Urinary bladder (tissue), 3 donors: ENCODE measurements at regions not wholly inside any gene's neighbourhood (a gene's known extent, or its start where the extent isn't known, plus 50 kb on each side); places are given as distances from the start of the nearest gene placed in this dataset.

ENCODE experiments used
- DNase-seq: peaks from one replicate; pipeline ENCODE4 v3.0.0-alpha.2; 2015; ENCODE audit errors: extremely low spot score
- H3K27ac ChIP-seq: one replicate; pipeline ENCODE4 v1.5.1; 2013; ENCODE audit warnings: low read depth, mild to moderate bottlenecking, moderate library complexity
- H3K36me3 ChIP-seq: one replicate; pipeline ENCODE4 v1.6.1; 2013; ENCODE audit warnings: mild to moderate bottlenecking, moderate library complexity; ENCODE audit not compliant: insufficient read depth
- H3K4me1 ChIP-seq: one replicate; pipeline ENCODE4 v1.6.1; 2013; ENCODE audit warnings: mild to moderate bottlenecking, moderate library complexity; ENCODE audit not compliant: insufficient read depth
- H3K4me3 ChIP-seq: one replicate; pipeline ENCODE4 v1.5.1; 2013; ENCODE audit warnings: low read depth, low read length
- WGBS: extraction: QIAGEN DNeasy Blood & Tissue Kit; methylation state at CpG from one replicate; pipeline ENCODE4 v1.1.7; 2013; 5-methylcytosine and 5-hydroxymethylcytosine counted together
- donor health status: healthy with polysubstance abuse.
- donor health status: healthy.

- no peak overlapping the region for H3K4me3 ChIP-seq
- no peaks in the 10 kb centered on the region for H3K4me1 ChIP-seq
- DNase-seq = no peak
- no peaks in the 10 kb centered on the region for H3K36me3 ChIP-seq
- 85% methylated on average over 8 of the region's 8 CpGs for WGBS
- no peak overlapping the region for H3K27ac ChIP-seq
These were observed 1156.6 kb upstream of the AUTS2 start for GRCh38 chr7:68441645-68442044.

GRCh38 chr7:68442931-68443631 lies 1155.2 kb upstream of the AUTS2 start:
- H3K4me1 ChIP-seq = no peaks in the 10 kb centered on the region
- H3K4me3 ChIP-seq = no peak overlapping the region
- DNase-seq = no peak
- 76% methylated on average over 6 of the region's 6 CpGs for WGBS
- H3K27ac ChIP-seq = no peak overlapping the region
- H3K36me3 ChIP-seq = no peaks in the 10 kb centered on the region

- 94% methylated on average over 2 of the region's 2 CpGs for WGBS
- Histone ChIP-seq H3K27ac (no peak overlapping the region), H3K4me1 (no peaks in the 10 kb centered on the region), H3K4me3 (no peak overlapping the region), H3K36me3 (no peaks in the 10 kb centered on the region)
- DNase-seq = no peak
These were observed 1154.2 kb upstream of the AUTS2 start for GRCh38 chr7:68444042-68444441.

GRCh38 chr7:68444956-68445355 lies 1153.3 kb upstream of the AUTS2 start:
- Histone ChIP-seq H3K36me3 (no peaks in the 10 kb centered on the region), H3K4me3 (no peak overlapping the region), H3K27ac (no peak overlapping the region), H3K4me1 (no peaks in the 10 kb centered on the region)
- no peak for DNase-seq
- 88% methylated on average over 3 of the region's 3 CpGs for WGBS

DNA sequence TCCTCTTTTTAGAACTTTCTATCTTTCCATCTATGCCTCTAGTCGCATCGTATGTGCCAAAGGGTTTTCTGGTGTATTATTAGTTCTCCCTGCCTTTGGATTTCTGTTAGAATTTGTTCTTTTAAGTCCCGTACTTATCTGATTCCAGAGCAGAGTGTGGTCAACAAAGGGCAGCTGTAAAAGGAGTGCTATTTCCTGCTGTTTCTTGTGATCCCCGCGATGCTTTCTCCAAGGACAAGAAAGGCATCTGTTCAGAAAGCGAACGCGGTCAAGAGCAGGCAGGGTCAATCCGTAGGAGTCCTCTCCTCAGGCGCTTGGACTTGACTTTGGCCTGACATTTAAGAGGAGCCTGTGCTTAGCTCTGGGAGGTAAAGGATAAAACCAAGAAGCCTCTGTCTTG lies 1152.1 kb upstream of the AUTS2 start:
- WGBS = 24% methylated on average over 10 of the region's 10 CpGs
- H3K36me3 ChIP-seq = no peaks in the 10 kb centered on the region

GRCh38 chr7:68449099-68449498 lies 1149.2 kb upstream of the AUTS2 start:
- WGBS = 85% methylated on average over 2 of the region's 2 CpGs
- DNase-seq = no peak
- H3K36me3 ChIP-seq = no peaks in the 10 kb centered on the region
- H3K4me1 ChIP-seq = no peaks in the 10 kb centered on the region
- H3K4me3 ChIP-seq = no peak overlapping the region
- no peak overlapping the region for H3K27ac ChIP-seq

More for the DNA sequence above, 1152.1 kb upstream of the AUTS2 start:
- H3K4me1 ChIP-seq = no peaks in the 10 kb centered on the region
- H3K27ac ChIP-seq = no peak overlapping the region
- no peak for DNase-seq
- no peak overlapping the region for H3K4me3 ChIP-seq

GRCh38 chr7:68449816-68450215 lies 1148.5 kb upstream of the AUTS2 start:
- H3K4me3 ChIP-seq = no peak overlapping the region
- H3K4me1 ChIP-seq = no peaks in the 10 kb centered on the region
- 69% methylated on average over 5 of the region's 5 CpGs for WGBS
- DNase-seq = no peak
- no peaks in the 10 kb centered on the region for H3K36me3 ChIP-seq
- H3K27ac ChIP-seq = no peak overlapping the region

- H3K4me1 ChIP-seq = no peaks in the 10 kb centered on the region
These were observed 1143.3 kb upstream of the AUTS2 start for GRCh38 chr7:68454931-68455330.

GRCh38 chr7:68456469-68456868 lies 1141.8 kb upstream of the AUTS2 start:
- H3K4me1 ChIP-seq = no peaks in the 10 kb centered on the region
- no peak for DNase-seq
- H3K27ac ChIP-seq = no peak overlapping the region
- H3K4me3 ChIP-seq = no peak overlapping the region
- no peaks in the 10 kb centered on the region for H3K36me3 ChIP-seq

More at GRCh38 chr7:68454931-68455330, 1143.3 kb upstream of the AUTS2 start:
- 57% methylated on average over 5 of the region's 5 CpGs for WGBS
- Histone ChIP-seq H3K36me3 (no peaks in the 10 kb centered on the region), H3K27ac (no peak overlapping the region), H3K4me3 (no peak overlapping the region)
- no peak for DNase-seq

- WGBS = 94% methylated on average over 5 of the region's 5 CpGs
- Histone ChIP-seq H3K4me3 (no peak overlapping the region), H3K4me1 (no peaks in the 10 kb centered on the region), H3K36me3 (no peaks in the 10 kb centered on the region), H3K27ac (no peak overlapping the region)
- DNase-seq = no peak
These were observed 1140.8 kb upstream of the AUTS2 start for GRCh38 chr7:68457481-68457880.

DNA sequence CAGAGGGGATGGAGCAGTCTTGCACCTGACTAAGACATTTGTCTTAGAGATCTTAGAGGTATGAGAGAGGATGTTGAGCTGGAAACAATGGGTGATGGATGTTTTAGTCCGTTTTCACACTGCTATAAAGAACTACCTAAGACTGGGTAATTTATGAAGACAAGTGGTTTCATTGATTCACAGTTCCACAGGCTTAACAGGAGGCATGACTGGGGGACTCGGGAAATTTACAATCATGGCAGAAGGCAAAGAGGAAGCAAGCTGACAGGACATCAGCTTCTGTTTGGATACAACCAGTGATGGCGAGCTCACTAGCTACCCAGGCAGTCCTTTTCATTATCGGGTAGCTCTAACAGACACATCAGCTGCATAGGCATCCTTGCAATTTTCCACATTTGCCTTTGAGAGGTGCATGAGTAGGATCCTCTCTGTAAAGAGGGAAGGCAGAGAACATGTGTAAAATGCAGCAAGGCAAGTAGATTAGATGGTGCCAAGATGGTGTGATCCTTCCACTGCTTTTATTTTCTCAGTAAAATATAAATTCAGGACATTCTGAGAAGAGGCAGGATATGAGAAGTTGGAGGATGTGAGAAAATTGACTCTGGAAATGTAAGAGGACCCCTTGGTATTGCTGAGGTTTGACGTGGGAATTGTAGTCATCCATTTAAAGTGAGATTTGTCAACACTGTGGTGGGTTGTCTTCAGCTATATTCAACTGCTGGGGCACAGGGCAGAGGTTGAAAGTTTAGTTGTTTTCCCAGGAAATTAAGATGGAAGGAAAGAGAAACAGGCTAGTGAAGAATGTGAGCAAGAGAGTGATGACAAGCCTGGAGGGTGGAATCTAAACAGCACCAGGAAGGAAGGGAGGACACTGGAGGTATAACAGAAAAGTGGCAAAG lies 1140.0 kb upstream of the AUTS2 start:
- H3K27ac ChIP-seq = no peak overlapping the region
- no peaks in the 10 kb centered on the region for H3K36me3 ChIP-seq
- H3K4me3 ChIP-seq = no peak overlapping the region
- no peaks in the 10 kb centered on the region for H3K4me1 ChIP-seq
- DNase-seq = no peak
- WGBS = 63% methylated on average over 5 of the region's 5 CpGs

DNA sequence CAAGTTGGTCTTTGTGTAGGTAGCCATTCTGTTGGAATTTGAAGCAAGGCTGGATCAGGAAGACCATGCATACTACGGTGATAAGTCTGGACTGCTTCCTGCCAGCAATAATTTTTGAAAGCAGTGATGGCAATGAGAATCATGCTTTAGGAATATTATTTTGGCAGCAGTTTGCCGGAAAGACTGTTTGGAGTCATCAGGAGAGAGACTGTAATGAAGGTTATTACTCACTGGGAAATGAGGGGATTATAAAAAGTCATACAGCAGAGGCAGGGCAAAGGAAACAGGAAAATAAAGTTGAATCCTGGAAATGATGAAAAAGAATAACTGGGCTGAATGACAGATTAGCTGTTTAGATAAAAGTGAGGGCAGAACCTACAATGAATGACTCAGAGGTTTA lies 1136.8 kb upstream of the AUTS2 start:
- no peak overlapping the region for H3K4me3 ChIP-seq
- no peaks in the 10 kb centered on the region for H3K36me3 ChIP-seq
- no peaks in the 10 kb centered on the region for H3K4me1 ChIP-seq
- DNase-seq = no peak
- WGBS = 10% methylated on average over 2 of the region's 2 CpGs
- H3K27ac ChIP-seq = no peak overlapping the region

DNA sequence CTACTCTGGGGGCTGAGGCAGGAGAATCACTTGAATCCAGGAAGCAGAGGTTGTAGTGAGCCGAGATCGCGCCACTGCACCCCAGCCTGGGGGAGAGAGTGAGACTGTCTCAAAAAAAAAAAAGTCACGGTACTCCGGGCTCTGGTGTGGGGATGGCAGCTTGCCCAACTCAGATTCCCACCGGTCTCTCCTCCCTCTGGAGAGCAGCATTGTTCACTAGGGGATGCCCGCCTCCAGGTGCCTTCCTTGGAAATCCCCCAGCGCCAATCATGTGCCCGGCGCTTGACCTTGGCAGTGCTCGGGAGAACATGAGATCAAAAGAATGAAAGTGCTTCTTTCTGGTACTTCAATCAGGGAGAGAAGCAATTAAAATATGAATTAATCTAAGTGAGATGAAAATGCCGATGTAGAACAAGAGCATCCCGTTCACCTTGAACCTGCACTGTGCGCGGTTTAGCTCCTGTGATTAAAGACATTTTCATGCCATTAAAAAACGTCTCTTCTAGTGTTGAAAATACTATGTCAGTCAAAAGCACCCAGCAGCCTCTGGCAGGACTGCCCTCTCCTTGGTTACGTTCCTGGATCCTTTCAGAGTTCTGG lies 1127.3 kb upstream of the AUTS2 start:
- DNase-seq = no peak
- no peaks in the 10 kb centered on the region for H3K4me1 ChIP-seq
- H3K27ac ChIP-seq = no peak overlapping the region
- no peak overlapping the region for H3K4me3 ChIP-seq
- H3K36me3 ChIP-seq = no peaks in the 10 kb centered on the region
- WGBS = 75% methylated on average over 17 of the region's 17 CpGs

DNA sequence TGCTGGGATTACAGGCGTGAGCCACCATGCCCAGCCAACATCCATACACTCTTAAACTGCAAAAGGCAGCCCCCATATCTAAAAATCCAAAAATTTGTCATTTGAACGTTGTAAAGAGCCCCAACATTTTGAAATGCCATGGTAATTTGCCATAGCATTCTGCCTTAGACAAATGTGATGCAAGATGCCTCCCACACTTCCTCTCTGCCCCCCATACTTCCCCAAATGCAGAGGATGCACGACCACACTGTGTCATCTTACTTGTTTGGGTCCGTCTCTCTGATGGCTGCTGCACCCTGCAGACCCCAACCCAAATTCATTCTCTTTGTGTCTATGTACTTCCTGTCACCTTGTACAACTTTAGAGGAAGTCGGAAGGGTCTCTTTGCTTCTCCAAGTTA lies 1125.6 kb upstream of the AUTS2 start:
- 78% methylated on average over 5 of the region's 5 CpGs for WGBS
- H3K36me3 ChIP-seq = no peaks in the 10 kb centered on the region

More for the DNA sequence above, 1125.6 kb upstream of the AUTS2 start:
- no peaks in the 10 kb centered on the region for H3K4me1 ChIP-seq
- no peak for DNase-seq
- H3K4me3 ChIP-seq = no peak overlapping the region
- no peak overlapping the region for H3K27ac ChIP-seq
